Lung (tissue), 11 donors: ENCODE measurements at regions not wholly inside any gene's neighbourhood (a gene's known extent, or its start where the extent isn't known, plus 50 kb on each side); places are given as distances from the start of the nearest gene placed in this dataset.

ENCODE experiments used
- ATAC-seq: fragments of 200-7000 bp; cut with Tn5 transposase; one replicate; pipeline ENCODE4 v1.9.1; 2020; ENCODE audit warnings: moderate number of reproducible peaks; ENCODE audit not compliant: insufficient read depth, low FRiP score
- DNase-seq, 3 donors: peaks; one replicate each; pipeline ENCODE4 v3.0.0-alpha.2; 2013 to 2017
- H3K27ac ChIP-seq, 2 donors: one replicate each; pipeline ENCODE4 v1.5.1; 2013; ENCODE audit warnings: mild to moderate bottlenecking in 2 of 2, moderate library complexity in 2 of 2, control low read depth in 1 of 2, inconsistent platforms in 1 of 2, low read depth in 1 of 2, low read length in 1 of 2
- H3K27me3 ChIP-seq, 3 donors: one replicate each; pipeline ENCODE4 v1.5.1; 2013; ENCODE audit warnings: low read length in 2 of 3; ENCODE audit not compliant: control insufficient read depth in 3 of 3, insufficient read depth in 3 of 3
- H3K36me3 ChIP-seq, 4 donors: one replicate each; pipeline ENCODE4 v1.5.1; 2013; ENCODE audit warnings: low read length in 4 of 4, mild to moderate bottlenecking in 1 of 4, moderate library complexity in 1 of 4; ENCODE audit not compliant: control insufficient read depth in 4 of 4, insufficient read depth in 4 of 4
- H3K4me1 ChIP-seq, 5 donors: one replicate each; pipeline ENCODE4 v1.5.1; 2013; ENCODE audit warnings: low read length in 5 of 5, mild to moderate bottlenecking in 2 of 5, moderate library complexity in 1 of 5; ENCODE audit not compliant: control insufficient read depth in 5 of 5, insufficient read depth in 5 of 5
- H3K4me3 ChIP-seq: one replicate; pipeline ENCODE4 v1.5.1; 2013; ENCODE audit warnings: mild to moderate bottlenecking, control low read depth, moderate library complexity
- H3K9ac ChIP-seq, 2 donors: one replicate each; pipeline ENCODE4 v1.5.1; 2013; ENCODE audit warnings: low read length in 2 of 2, control low read depth in 1 of 2; ENCODE audit not compliant: insufficient read depth in 1 of 2
- H3K9me3 ChIP-seq, 4 donors: one replicate each; pipeline ENCODE4 v1.5.1; 2013; ENCODE audit warnings: low read length in 3 of 4, mild to moderate bottlenecking in 1 of 4, moderate library complexity in 1 of 4; ENCODE audit not compliant: control insufficient read depth in 4 of 4, insufficient read depth in 3 of 4
- WGBS, 2 donors: extraction: QIAGEN DNeasy Blood & Tissue Kit; methylation state at CpG; one replicate each; pipeline ENCODE4 v1.1.7; 2013; 5-methylcytosine and 5-hydroxymethylcytosine counted together
- TF ChIP-seq, protein P1 (sequence below): IDR thresholded peaks from 2 replicates; pipeline ENCODE4 v1.5.1; 2012; ENCODE audit warnings: mild to moderate bottlenecking; ENCODE audit errors: control extremely low read depth, extremely low read depth
- donor health status: control.
- donor health status: control.
- donor health status: Bipolar disorder and iron deficiency.
- donor health status: healthy.
- donor health status: DM: yes; HTN: yes; CAD: no.

DNA sequence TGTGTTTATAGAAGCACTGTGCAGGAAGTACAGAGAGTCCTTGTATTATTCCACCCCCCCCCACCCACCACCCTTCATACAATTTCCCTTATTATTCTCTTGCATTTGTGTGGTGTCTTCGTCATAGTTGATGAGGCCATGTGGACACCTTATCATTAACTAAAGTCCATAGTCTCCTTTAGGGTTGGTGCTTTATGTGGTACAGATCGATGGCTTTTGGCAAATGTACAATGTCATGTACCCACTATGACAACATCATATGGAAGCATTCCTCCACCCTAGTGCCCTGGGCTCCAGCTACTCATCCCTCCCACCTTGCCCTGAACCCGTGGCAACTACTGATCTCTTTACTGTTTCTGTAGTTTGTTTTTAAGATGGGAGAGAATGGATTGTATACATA is 93.8 kb upstream of the HDAC4 start:
- no peaks in the 10 kb centered on the region for H3K9me3 ChIP-seq
- H3K36me3 ChIP-seq: no peaks in the 10 kb centered on the region
- no peaks in the 10 kb centered on the region for H3K27me3 ChIP-seq
- no peak overlapping the region for H3K9ac ChIP-seq
- TF ChIP-seq, protein P1, sequence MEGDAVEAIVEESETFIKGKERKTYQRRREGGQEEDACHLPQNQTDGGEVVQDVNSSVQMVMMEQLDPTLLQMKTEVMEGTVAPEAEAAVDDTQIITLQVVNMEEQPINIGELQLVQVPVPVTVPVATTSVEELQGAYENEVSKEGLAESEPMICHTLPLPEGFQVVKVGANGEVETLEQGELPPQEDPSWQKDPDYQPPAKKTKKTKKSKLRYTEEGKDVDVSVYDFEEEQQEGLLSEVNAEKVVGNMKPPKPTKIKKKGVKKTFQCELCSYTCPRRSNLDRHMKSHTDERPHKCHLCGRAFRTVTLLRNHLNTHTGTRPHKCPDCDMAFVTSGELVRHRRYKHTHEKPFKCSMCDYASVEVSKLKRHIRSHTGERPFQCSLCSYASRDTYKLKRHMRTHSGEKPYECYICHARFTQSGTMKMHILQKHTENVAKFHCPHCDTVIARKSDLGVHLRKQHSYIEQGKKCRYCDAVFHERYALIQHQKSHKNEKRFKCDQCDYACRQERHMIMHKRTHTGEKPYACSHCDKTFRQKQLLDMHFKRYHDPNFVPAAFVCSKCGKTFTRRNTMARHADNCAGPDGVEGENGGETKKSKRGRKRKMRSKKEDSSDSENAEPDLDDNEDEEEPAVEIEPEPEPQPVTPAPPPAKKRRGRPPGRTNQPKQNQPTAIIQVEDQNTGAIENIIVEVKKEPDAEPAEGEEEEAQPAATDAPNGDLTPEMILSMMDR: no peak
- no peak overlapping the region for H3K27ac ChIP-seq
- DNase-seq (no peak), ATAC-seq (no peak)
- H3K4me1 ChIP-seq: peaks cover 0 to 19% (median 11%) of the 10 kb centered on the region in 5 donors
- 93 to 98% methylated on average over 3 of the region's 3 CpGs for WGBS, 2 donors
- no peak overlapping the region for H3K4me3 ChIP-seq

DNA sequence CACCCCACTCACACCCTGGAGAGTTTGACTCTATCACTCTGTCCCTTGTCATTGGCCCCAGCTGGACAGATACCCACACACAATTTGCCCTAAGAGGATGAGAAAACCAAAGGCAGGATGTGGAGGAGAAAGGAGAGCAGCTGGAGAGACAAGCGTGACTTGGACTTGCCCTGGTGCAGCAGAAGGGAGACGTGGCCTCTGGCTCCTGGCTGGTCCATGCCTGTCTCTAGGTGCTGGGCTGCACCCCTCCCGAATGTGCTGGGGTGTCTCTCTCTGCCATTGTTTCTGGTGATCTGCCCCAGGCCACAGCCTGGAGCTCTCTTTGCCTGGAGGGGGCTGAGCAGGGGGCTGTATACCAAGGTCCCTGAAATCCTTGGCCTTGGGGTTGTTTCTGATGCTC is 88.7 kb upstream of the HDAC4 start:
- 86 to 88% methylated on average over 3 of the region's 3 CpGs for WGBS, 2 donors
- TF ChIP-seq, protein P1: no peak
- DNase-seq (no peak), ATAC-seq (no peak)
- H3K27me3 ChIP-seq: no peaks in the 10 kb centered on the region
- H3K9me3 ChIP-seq: no peaks in the 10 kb centered on the region
- H3K4me1 ChIP-seq: peaks cover 0 to 6% (median 0%) of the 10 kb centered on the region in 5 donors
- no peaks in the 10 kb centered on the region for H3K36me3 ChIP-seq
- H3K27ac ChIP-seq: no peak overlapping the region
- H3K4me3 ChIP-seq: no peak overlapping the region
- H3K9ac ChIP-seq: no peak overlapping the region

DNA sequence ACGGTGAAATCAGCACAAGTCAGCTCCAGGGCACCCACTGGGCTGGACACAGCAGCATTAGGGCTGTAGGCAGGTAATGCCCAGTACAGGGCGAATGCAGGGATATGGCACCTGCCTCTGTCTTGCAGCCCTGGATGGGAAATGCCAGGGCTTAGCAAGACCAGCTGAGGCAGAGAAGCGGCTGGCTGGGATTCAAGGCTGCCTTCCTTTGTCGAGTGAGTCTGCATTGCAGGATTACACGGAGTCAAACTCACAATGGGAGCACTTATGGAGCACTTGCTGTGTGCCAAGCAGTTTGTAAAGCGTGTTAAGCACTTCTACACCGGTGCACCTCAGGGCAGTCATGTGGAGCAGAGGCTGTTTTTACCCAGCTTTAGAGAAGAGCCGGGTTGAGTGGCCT is 87.3 kb upstream of the HDAC4 start:
- Histone ChIP-seq H3K27me3 (no peaks in the 10 kb centered on the region), H3K36me3 (no peaks in the 10 kb centered on the region), H3K4me3 (no peak overlapping the region), H3K9ac (no peak overlapping the region), H3K27ac (no peak overlapping the region), H3K9me3 (no peaks in the 10 kb centered on the region), H3K4me1 (peaks cover 0 to 11% (median 0%) of the 10 kb centered on the region in 5 donors)
- TF ChIP-seq, protein P1: no peak
- ATAC-seq: no peak
- WGBS, 2 donors: 77 to 88% methylated on average over 8 of the region's 8 CpGs
- no peak for DNase-seq

DNA sequence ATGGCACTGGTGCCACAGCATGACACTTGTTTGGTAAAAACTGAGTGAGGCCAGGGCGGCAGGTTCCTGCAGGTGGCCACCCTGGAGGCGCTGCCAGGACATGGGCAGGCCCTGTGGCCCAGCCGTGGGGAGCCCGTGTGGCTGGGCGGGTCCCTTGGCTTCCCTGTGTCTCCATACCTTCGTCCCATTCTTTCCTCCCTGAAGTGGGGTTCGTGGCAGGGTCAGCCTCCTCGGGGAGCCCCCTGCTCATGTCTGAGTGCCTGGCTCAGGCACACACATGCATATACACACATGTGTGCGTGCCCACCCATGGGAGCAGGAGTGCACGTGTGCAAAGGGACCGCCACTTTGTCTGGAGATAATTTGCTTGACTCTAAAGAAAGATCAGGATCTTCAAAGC is 86.5 kb upstream of the HDAC4 start:
- Histone ChIP-seq H3K27ac (no peak overlapping the region), H3K9me3 (no peaks in the 10 kb centered on the region), H3K4me1 (peaks cover 0 to 19% (median 0%) of the 10 kb centered on the region in 5 donors), H3K9ac (no peak overlapping the region), H3K4me3 (no peak overlapping the region), H3K36me3 (no peaks in the 10 kb centered on the region), H3K27me3 (no peaks in the 10 kb centered on the region)
- WGBS, 2 donors: 88 to 95% methylated on average over 11 of the region's 11 CpGs
- ATAC-seq (no peak), DNase-seq (no peak)
- TF ChIP-seq, protein P1: no peak
